HL-60 (cell line): ENCODE measurements at regions not wholly inside any gene's neighbourhood (a gene's known extent, or its start where the extent isn't known, plus 50 kb on each side); places are given as distances from the start of the nearest gene placed in this dataset.
"Not testable (repeated sequence)": the region's sequence is repeated elsewhere in the genome, so short reads cannot be mapped to it uniquely, and the experiment has no call there.

Experiments used
- DNase-seq, 2 experiments: peaks; one replicate each; pipeline ENCODE4 v3.0.0-alpha.2; 2010 to 2020; ENCODE audit warnings: low read depth in 1 of 2, low spot score in 1 of 2
- H3K27ac ChIP-seq: fragments of 250-450 bp; sonication (Bioruptor Pico); replicated peaks from 2 replicates; pipeline ENCODE4 v1.5.1; 2020; ENCODE audit warnings: mild to moderate bottlenecking, moderate library complexity
- H3K27me3 ChIP-seq: fragments of 250-450 bp; sonication (Bioruptor Pico); 2 replicates; pipeline ENCODE4 v1.5.1; 2021; ENCODE audit warnings: mild to moderate bottlenecking, moderate library complexity; ENCODE audit not compliant: insufficient read depth, poor library complexity, severe bottlenecking
- H3K4me3 ChIP-seq: replicated peaks from 2 replicates; pipeline ENCODE4 v1.5.1; 2011; ENCODE audit warnings: mild to moderate bottlenecking, control low read depth, low read length; ENCODE audit not compliant: insufficient read depth
- GABPA ChIP-seq: IDR thresholded peaks from 2 replicates; pipeline ENCODE4 v1.6.1; 2012; ENCODE audit warnings: low read depth
- POLR2AphosphoS5 ChIP-seq: IDR thresholded peaks from 2 replicates; pipeline ENCODE4 v1.6.1; 2012; ENCODE audit warnings: low read depth
- SPI1 ChIP-seq: IDR thresholded peaks from 2 replicates; pipeline ENCODE4 v1.6.1; 2012; ENCODE audit warnings: low read depth, mild to moderate bottlenecking, borderline replicate concordance
- TF ChIP-seq, protein P1 (sequence below): IDR thresholded peaks from 2 replicates; pipeline ENCODE4 v1.6.1; 2012; ENCODE audit warnings: low read depth; ENCODE audit not compliant: insufficient replicate concordance
- TF ChIP-seq, protein P2 (sequence below): IDR thresholded peaks from one replicate; pipeline ENCODE4 v1.5.1; 2011; ENCODE audit warnings: low read length, control low read depth, inconsistent platforms; ENCODE audit not compliant: insufficient read depth

DNA sequence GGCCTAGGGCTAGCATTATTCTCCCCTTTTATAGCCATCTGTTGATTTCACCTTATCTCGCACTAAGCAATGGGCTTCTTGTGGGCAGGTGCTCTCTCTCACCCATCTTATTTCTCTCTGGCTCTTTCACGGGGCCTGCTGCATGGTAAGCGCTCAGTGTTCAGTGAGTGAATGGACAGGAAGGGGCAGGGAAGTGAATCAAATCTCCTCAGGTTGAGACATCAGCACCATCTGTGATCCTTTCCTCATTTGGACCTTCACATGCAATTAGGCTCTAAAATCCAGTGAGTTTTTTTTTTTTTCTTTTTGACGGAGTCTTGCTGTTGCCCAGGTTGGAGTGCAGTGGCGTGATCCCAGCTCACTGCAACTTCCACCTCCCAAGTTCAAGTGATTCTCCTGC is 76.5 kb upstream of the EZR start:
- no peak overlapping the region for H3K27ac ChIP-seq
- TF ChIP-seq GABPA (no peak), SPI1 (no peak), POLR2AphosphoS5 (no peak)
- TF ChIP-seq, protein P1, sequence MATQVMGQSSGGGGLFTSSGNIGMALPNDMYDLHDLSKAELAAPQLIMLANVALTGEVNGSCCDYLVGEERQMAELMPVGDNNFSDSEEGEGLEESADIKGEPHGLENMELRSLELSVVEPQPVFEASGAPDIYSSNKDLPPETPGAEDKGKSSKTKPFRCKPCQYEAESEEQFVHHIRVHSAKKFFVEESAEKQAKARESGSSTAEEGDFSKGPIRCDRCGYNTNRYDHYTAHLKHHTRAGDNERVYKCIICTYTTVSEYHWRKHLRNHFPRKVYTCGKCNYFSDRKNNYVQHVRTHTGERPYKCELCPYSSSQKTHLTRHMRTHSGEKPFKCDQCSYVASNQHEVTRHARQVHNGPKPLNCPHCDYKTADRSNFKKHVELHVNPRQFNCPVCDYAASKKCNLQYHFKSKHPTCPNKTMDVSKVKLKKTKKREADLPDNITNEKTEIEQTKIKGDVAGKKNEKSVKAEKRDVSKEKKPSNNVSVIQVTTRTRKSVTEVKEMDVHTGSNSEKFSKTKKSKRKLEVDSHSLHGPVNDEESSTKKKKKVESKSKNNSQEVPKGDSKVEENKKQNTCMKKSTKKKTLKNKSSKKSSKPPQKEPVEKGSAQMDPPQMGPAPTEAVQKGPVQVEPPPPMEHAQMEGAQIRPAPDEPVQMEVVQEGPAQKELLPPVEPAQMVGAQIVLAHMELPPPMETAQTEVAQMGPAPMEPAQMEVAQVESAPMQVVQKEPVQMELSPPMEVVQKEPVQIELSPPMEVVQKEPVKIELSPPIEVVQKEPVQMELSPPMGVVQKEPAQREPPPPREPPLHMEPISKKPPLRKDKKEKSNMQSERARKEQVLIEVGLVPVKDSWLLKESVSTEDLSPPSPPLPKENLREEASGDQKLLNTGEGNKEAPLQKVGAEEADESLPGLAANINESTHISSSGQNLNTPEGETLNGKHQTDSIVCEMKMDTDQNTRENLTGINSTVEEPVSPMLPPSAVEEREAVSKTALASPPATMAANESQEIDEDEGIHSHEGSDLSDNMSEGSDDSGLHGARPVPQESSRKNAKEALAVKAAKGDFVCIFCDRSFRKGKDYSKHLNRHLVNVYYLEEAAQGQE, result no peak
- TF ChIP-seq, protein P2, sequence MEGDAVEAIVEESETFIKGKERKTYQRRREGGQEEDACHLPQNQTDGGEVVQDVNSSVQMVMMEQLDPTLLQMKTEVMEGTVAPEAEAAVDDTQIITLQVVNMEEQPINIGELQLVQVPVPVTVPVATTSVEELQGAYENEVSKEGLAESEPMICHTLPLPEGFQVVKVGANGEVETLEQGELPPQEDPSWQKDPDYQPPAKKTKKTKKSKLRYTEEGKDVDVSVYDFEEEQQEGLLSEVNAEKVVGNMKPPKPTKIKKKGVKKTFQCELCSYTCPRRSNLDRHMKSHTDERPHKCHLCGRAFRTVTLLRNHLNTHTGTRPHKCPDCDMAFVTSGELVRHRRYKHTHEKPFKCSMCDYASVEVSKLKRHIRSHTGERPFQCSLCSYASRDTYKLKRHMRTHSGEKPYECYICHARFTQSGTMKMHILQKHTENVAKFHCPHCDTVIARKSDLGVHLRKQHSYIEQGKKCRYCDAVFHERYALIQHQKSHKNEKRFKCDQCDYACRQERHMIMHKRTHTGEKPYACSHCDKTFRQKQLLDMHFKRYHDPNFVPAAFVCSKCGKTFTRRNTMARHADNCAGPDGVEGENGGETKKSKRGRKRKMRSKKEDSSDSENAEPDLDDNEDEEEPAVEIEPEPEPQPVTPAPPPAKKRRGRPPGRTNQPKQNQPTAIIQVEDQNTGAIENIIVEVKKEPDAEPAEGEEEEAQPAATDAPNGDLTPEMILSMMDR, result no peak
- no peak overlapping the region for H3K4me3 ChIP-seq
- no peaks in the 10 kb centered on the region for H3K27me3 ChIP-seq
- DNase-seq, result no peak

DNA sequence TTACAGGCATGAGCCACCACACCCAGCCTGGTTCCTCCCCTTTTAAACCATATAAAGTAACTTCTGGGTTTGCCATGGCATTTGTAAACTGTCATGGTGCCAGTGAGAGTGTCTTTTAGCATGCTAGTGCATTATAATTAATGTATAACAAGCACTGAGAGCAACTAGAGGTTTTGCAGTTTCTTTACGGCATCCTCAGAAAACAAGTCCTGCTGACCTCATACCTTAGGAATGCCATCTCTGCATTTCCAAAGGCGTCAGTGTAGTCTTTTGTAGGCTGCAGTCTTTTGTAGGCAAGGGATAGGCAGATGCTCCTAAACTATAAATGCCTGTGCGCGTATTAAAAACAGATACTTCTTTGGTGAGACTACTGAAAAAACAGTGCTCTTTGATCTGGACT is 75.0 kb upstream of the EZR start:
- TF ChIP-seq GABPA, result no peak
- no peak for TF ChIP-seq POLR2AphosphoS5
- TF ChIP-seq, protein P2, result no peak
- TF ChIP-seq SPI1, result no peak
- TF ChIP-seq, protein P1, result no peak
- no peak for DNase-seq
- H3K27me3 ChIP-seq, result no peaks in the 10 kb centered on the region
- no peak overlapping the region for H3K4me3 ChIP-seq
- no peak overlapping the region for H3K27ac ChIP-seq

- H3K4me3 ChIP-seq, result no peak overlapping the region
- H3K27me3 ChIP-seq, result no peaks in the 10 kb centered on the region
- DNase-seq, result no peak
- TF ChIP-seq GABPA (no peak), POLR2AphosphoS5 (no peak), SPI1 (no peak)
- TF ChIP-seq, protein P2, result no peak
- TF ChIP-seq, protein P1, result no peak
- no peak overlapping the region for H3K27ac ChIP-seq
These were observed 73.1 kb upstream of the EZR start for GRCh38 chr6:158892266-158892665.

- not testable (repeated sequence) for H3K27me3 ChIP-seq, H3K4me3 ChIP-seq, DNase-seq, H3K27ac ChIP-seq
These were observed 72.4 kb upstream of the EZR start for GRCh38 chr6:158891560-158891959.

- not testable (repeated sequence) for H3K4me3 ChIP-seq, H3K27ac ChIP-seq, DNase-seq, H3K27me3 ChIP-seq
These were observed 69.0 kb upstream of the EZR start for GRCh38 chr6:158888171-158888570.

DNA sequence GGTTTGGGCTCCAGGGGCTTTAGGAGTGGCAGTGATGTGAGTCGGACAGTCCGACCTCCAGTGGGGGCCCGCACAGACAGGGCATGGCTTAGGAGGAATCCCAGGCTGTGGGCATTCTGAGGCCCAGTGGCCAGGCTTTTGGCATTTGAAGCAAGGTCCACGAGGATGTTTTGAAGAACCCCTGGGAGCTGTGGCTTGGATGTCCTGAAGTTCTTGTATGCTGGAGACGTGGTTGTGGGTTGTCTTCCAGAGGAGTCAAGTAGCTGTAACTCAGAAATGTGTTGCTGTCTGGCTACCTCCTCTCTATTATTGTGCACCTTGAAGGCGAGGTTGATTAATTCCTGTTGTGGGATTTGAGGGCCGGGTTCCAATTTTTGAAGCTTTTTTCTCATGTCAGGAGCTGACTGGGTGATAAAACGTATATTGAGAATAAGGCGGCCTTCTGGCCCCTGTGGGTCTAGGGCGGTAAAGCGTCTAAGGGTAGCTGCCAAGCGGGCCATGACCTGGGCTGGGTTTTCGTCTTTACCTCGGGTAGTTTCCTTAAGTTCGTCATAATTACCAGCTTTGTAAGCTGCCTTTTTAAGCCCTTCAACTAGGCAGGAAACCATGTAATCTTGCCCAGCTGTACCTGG is 67.3 kb upstream of the EZR start:
- H3K27me3 ChIP-seq, H3K27ac ChIP-seq, H3K4me3 ChIP-seq, DNase-seq: not testable (repeated sequence)
